Stimulated activated CD4-positive, alpha-beta T cell treated with anti-CD3 and anti-CD28 coated beads, Interleukin-1b, Interleukin-23, amount 100 ng/mL, for 1 hour (primary cell): ENCODE measurements at regions not wholly inside any gene's neighbourhood (a gene's known extent, or its start where the extent isn't known, plus 50 kb on each side); places are given as distances from the start of the nearest gene placed in this dataset.

Source experiments
- DNase-seq, 2 donors: peaks; one replicate each; pipeline ENCODE4 v3.0.0-alpha.2; 2020; ENCODE audit warnings: low read depth in 2 of 2

DNA sequence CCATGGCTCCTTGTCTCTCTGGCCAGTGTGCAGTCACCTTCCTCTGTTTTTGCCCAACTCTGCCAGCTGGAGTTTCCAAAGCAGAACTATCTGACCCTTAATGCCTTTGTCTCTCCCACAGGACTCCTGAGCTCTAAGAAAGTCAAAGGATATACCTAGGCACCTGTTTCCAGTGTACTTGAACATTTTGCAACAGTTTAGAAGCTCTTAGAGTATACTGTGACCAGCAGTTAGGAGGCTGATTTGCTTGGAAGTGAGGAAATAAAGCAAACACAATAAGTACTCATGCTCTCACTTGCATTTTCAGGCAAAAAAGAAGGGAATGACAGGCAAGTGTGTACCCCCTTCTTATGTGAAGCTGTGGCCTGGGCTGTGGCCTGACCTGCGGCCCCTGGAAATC, 204.3 kb upstream of the PLET1 start:
- no peak for DNase-seq

DNA sequence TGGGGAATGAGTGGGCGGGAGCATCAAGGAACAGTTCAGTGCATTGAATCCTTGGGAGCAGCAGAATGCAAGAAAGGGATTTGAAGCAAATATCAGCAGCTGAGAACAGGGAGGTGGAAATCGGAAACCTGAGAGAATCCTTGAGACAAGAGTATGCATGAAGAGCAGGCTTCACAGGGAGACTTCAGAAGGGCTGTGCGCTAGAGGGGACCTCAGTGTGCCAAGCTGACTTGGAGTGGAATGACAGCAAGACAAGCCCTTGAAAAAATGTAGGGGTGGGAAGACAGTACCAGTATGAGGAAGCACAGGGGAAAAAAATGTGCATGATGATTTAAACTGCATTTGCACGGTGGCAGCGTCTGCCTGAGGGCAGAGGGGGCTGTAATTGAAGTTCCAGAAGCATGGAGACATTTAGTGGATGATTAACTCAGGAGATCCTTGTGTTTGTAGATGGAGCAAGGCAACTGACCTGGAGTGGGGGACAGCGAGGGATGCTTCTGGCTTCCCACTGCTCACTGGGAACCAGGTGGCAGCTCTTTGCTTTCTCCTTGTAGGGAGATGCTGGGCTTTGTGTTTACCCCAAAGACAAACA, 204.9 kb upstream of the PLET1 start:
- DNase-seq: no peak

DNA sequence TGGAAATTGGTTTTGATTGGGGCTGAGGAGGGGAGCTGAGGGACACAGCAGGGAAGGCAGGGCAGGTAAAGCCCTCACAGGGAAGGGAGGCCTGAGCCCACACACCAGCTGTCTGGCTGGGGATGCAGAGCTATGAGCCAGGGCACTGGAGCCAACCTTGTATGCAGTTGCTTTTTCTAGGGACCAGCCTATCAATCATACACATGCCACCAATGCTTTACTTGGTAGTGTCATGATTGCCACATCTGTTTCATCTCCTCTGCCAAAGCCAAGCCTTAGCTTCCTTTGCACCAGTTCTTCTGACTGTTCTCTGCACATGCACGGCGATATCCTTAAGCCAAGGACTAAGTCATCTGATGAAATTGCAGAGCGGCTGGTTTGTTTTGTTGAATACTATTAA, 207.1 kb upstream of the PLET1 start:
- DNase-seq: no peak

DNA sequence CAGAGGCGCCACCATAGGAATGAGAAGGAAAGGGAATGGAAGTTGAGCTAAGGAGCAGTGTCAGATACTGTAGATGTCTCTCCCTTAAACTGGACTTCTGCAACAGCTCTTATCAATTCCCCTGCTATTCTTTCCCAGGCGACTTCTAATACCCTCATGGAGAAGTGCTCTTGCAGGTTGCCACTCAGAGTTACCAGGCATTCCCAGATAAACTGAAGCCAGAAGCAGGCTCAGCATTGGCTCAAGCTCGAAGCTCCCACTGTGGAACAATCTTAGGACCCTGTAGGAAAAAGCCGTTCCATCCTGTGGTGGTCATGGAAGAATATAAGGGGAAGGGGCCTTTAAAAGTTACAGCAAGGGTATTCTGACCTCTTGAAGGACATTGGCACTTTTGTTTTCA, 208.7 kb upstream of the PLET1 start:
- no peak for DNase-seq

DNA sequence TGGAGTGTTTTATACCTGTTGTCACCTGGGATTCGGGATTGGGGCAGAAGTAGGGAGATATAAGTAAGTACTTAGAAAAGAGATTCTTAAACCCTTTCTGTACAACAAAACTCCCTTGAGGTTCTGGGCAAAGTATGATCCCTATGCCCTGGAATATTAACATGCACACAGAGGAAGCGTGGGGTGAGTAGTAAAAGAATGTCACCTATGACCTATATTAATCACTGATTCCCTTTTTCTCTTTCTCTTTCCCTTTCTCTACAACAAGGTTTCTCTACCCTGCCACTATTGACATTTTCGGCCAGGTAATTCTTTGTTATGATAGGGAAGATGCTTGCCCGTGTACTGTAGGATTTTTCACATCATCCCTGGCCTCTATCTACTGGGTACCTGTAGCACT, 209.7 kb upstream of the PLET1 start:
- no peak for DNase-seq

DNA sequence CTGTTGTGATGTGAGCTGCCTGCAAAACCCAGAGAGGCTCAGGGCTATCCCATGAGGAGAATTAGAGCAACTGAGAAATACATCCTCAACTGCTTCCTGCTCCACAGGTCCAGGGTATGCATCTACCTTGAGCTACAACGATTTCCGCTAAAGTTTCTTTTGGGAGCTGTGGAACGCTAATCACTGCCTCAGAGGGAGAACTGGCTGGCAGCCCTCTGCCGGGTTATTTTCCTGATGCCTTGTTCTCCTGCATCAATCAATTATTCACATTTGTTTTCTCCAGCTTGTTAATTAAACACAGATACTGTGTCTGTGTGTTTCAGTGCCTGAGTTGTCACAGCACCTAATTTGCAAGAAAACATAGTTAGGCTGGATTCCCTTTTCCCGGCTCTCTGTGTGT, 211.1 kb upstream of the PLET1 start:
- no peak for DNase-seq

DNA sequence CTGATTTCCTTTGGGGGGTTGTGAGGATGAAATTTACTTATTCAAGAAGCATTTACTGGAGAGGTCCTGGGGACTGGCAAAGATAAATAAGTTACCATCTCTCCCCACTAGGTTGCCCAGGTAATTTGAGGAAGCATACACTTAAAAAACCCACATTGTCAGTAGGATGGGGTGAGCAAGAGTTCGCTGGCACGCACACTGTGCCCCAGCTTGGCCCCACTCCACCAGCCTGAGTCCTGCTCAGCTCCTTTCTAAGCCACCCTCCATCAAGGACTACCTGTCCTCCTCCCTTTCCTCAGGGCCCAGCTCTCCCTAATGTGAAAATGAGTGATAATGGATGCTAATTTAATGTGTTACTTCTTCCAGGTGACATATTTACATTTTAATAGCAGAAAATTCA, 216.5 kb upstream of the PLET1 start:
- no peak for DNase-seq

DNA sequence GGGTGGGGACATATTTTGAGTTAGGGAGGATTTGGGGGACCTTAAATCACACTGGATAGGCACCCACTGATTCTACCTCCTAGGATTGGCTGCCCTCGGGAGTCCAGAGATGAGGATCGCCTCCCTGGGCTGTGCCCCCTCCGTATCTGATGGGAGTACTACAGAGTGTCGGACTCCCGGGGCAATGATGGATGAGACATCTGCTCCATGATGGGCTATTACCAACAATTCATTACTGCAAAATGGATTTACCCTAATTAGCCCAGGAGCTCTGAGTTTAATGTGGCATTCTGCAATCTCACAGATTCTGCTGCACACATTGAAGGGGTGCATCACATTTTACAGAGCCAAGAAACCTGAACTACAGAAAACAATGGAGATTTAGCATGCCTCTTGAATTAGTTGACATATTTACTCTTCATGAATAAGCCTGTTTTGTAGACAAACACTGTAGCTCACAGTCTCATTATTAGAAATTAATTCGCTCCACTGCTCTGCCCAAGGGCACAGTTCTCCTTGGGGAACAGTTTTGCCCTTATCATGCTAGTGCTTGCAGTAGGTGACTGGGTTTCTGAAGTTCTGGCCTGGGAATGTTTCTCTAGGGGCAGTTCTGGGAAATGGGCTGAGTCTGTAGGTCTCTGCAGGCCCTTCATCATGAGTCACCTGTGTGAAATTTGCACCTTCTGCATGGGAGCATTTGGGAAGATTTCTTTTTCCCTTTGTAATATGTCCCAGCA, 217.1 kb upstream of the PLET1 start:
- DNase-seq: no peak

DNA sequence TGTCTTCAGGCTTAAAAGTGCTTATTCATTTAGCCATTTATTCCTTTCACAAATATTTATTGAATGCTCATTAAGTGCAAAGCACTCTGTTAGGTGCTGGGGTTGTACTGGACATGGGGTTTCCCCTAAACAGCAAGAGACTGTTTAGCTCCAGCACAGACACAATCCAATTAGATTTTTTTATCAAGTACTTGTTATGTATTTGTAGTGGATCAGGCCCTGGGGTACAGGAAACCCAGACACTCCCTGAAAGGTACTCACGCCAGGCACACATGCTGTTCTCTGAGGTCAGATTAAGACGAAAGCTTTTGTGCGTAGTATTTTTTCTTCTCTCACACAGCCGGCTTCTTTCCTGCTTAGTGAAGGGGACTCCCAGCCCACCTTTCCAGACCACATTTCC, 218.1 kb upstream of the PLET1 start:
- no peak for DNase-seq

DNA sequence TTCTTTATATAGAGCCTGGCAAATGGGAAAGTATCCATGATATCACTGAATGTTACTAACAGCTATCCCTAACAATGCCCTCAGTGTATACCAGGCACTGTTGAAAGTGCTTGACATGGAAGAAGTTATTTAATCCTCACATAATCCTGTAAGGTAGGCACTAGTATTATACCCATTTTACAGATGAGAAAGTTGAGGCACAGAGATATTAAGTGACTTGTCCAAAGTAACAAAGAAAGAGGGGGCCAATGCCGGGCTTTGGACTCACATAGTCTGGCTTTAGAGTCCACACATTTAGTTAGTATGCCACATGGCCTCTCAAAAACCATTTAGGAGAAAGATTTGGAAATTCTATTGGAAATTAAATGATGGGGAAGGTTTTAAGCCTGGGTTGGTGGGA, 220.8 kb upstream of the PLET1 start:
- DNase-seq: no peak

DNA sequence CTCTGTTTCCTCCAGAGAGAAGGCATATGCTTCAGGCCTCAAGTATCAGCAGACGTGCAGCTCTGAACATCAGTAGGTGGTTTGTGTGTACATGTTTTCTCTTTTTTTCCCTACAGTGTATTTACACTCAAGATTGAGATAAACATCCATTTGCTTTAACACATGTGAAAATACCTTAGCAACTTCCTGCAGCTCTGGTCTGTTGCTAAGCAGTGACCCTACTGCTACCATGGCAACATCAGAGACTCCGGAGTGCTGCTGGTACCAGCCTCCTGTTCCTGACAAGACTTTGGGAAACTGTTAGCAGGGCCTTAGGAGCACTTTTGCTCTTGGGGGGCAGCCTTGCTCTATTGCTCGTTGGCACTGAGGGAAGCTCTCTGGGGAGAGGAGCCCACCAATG, 221.2 kb upstream of the PLET1 start:
- DNase-seq: no peak

DNA sequence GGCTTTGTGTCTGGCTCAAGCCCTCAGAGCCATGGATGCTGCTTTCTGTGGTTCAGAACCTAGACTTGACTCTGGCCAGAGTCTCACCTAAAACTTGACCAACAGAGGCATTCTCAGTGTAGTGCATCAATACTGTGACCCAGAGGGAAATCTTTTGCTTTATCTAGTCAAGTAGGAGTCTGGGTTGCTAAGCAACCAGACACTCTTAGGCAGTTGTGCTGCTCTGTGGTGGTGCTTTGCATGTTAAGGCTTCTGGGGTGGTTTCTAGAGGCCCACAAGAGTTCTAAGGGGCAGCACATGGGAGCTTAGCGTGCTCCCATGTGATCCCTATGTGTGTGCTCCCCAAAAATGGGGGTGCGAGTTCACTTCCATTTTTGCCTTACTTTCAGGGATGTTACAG, 224.6 kb upstream of the PLET1 start:
- no peak for DNase-seq

DNA sequence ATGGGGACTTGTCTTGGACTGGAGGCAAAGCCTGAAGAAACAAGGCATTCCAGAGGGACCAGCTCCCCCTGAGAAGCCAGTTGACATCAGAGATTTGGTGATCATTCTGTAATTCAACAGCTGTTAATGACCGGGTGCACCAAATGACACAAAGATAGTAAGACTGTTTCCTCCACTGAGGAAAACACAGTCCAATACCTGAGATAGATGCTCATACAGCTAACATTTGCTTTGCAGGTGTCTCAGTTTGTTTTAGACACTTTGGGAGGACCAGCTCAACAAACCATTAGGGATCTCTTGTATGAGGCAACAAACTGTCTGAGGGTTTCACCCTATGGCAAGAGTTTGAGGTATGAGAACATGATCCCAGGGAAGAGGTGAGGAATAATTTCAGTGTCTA, 237.2 kb upstream of the PLET1 start:
- DNase-seq: no peak

DNA sequence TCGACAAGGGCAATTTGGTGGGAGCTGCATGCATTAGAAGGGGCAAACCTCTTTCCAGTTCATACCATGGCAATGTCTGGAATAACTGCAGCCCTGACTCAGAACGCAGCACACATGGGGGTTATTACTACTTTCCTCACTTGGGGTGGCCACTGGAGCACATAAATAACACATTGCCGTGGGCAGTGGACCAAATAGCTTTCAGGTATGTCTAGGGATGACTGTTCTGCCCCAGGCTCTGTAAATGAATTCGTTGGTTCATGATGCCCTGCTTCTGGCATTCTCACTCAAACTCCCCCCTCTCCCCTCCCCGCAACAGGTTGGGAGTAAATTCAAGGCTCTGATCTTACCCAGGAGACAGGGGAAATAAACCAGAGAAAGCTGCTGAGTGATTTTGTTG, 238.0 kb upstream of the PLET1 start:
- DNase-seq: no peak

DNA sequence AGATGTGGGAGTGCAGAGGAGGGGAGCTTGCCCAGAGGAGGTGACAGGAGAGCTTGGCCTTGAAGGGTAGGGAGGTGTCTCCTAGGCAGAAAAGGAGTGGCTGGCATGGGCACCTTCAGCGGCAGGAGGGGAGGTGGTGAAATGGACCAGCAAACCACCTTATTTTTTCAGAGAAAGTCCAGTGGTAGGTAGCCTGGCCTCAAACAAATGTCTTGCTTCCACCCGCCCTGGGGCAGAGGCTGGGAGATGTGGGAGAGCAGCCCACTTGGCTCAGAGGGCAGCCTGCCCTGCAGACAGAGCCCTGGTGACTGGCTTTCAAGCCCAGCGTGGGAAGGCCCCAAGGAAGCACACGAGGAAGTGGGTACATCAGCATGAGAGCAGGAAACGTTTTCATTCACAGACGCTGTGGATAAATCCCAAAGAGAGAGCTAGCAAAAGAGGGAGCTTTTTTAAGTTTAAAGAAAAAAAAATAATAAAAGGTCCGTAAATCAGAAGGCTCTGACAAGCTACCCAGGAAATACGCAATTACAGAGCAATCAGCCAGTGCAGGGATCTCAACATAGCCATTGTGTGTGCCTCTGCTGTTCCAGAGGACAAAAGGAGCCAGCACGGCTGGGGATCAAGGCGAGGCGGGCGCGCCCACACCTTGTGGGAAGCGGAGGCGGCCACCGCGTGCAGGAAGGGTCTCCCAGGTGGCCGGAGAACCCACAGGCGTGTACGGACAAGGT, 238.7 kb upstream of the PLET1 start:
- no peak for DNase-seq

DNA sequence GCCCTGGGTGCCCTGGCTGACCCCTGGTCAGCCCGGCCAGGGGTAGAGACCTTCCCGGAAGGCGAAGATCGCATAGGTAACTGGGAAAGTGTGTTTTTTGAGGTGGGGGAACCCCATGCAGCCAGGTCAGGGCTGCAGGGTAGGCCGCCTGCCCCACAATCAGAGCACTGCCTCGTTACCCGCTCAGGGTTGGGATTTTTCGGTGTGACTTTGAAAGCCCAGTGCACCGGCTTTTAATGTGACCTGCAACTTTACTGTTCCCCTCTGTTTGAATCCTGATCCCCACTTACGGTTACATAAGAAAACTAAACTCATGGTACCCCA, 239.2 kb upstream of the PLET1 start:
- no peak for DNase-seq

DNA sequence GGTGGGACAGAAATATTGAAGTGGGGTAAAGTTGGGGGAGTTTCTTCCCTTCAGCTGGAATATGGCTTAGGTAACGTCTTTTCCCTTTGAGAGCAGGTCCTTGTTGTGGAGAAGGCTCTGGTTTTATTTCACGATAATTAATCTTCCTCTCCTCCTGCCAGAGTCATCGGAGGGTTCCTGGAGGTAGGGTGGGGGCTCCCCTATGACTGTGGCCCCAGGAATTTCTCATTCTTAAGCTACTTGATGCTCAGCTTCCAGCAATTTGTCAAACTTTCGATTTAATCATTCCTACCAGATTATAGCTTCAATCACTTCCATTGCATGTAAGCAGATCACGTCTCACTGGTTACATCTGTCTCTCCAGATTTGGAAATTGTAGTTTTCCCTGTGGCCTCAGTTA, 242.8 kb upstream of the PLET1 start:
- no peak for DNase-seq

DNA sequence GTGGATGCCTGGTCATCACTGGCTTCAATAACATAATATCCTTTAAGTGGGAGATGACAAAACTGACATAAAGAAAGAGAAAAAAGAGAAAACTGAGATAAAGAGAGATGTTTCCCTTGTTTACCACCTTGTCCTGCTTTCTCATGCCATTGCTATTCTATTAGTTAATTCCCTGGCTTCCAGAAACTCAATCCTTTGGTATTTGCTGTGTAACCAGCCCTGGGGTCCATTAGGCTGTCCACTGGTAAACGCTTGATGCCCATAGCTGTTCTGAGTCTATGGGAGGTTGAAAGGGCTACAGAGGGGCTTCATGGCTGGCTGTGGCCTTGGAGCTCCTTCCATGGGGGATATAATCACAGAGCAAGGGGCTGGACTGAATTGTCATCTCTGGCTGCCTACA, 243.4 kb upstream of the PLET1 start:
- no peak for DNase-seq

DNA sequence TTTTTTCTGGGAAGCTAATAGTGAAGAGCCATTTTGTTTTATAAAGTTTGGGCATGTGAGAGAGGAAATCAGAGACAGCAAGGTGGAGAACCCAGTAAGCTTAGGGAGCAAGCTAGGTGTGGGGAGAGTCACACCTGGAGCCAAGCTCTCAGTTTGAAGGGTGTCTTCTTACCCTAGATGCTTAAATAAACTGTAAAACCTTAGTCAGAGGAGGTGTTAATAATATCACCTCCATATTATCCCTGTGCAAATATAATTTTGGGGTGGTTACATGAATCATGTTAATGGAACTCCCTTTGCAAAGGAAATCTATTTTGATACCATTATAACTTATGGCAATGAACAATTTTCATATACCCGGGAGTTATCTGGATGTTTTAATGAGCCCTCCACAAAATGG, 246.2 kb upstream of the PLET1 start:
- no peak for DNase-seq

DNA sequence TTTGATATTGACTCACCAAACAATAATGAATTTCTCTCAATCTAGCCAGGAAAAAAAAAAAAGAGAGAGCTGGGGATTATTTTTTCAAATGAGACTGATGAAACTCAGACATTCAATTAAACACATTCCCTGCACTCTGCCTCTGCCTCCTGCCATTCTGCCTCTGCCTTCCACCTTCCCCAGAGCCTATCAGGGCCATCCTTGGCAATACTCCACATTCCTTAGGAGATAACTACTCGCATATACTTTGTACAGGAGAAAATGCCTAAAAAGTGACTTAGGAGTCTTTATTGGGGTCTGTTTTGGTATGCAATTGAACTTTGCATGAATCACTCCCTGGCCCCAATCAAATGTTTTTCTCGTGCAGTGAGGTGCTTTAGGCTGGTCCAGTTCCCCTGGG, 246.6 kb upstream of the PLET1 start:
- DNase-seq: no peak

DNA sequence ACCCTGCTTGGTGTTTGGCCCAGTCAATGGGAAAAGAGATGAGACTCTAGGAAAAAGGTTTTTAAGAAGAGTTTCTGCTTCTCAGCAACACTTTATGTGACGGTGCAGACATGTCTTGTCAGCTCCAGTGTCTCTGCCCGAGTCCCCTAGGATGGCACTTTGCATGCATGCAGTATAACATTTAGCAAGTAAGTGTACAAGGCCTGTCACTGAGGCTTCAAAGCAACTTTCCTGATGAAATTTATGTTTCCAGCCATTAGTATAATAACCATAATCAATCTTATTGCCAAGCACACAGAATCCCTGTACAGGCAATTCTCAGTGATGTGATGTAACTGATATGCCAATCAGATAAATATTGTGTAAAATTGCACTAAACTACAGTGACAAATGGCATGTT, 248.1 kb upstream of the PLET1 start:
- DNase-seq: no peak

DNA sequence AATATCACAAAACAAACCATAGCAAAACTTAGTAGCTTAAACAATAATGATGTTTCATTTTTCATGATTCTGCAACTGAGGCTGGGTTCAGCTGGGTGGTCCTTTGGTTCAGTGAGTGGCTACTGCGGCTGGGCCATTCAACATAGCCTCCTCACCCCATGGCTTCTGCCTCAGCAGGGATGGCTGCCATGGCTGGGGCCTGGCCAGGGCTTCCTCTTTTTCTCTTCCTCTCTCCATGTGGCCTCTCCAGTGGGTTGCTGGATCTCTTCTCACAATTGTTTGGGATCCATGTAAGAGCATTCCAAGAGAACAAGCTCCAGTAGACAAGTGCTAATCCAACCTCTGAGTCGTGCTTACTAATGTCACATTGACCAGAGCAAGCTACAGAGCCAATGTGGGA, 248.6 kb upstream of the PLET1 start:
- no peak for DNase-seq

DNA sequence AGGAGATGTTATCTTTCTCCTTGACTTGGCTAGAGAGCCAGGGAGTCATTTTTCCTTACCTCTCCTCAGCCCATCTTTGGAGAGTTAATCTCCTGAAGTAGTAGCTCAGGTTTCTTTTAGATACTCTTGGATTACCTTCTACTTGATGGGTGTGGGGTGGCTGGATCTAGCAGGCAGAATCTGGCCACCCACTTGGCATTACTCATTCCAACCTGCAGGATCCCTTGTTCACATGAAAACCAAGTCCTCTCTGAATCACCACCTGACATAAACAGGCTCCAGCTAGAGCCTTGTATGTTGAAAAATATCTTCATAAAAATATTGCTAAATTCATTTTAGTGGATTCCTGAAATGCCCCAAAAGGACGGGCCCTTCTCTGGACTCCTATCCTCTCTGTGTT, 250.6 kb upstream of the PLET1 start:
- no peak for DNase-seq

DNA sequence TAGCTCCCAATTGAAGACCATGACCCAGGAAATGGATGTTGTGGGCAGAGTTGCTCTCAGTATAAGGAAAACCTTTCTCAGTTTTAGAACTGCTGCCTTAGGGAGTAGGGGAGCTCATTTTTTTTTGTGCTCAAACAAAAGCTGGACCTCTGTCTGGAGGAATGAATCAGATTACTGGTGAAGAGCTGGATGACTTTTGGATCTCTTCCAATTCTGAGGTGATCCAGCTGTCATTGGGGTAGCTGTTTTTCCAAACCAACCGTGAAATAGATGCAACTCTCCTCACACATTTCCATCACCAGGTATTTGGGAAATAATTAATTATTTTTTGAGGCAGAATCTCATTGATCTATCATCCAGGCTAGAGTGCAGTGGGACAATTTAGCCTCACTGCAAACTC, 251.3 kb upstream of the PLET1 start:
- no peak for DNase-seq
